SK-N-DZ (cell line): ENCODE measurements at regions not wholly inside any gene's neighbourhood (a gene's known extent, or its start where the extent isn't known, plus 50 kb on each side); places are given as distances from the start of the nearest gene placed in this dataset.
"Not testable (repeated sequence)": the region's sequence is repeated elsewhere in the genome, so short reads cannot be mapped to it uniquely, and the experiment has no call there.

Source experiments
- DNase-seq: peaks from one replicate; pipeline ENCODE4 v3.0.0-alpha.2; 2015; ENCODE audit warnings: low spot score

GRCh38 chr7:89771003-89771636, 383.1 kb upstream of the STEAP1 start:
- DNase-seq, result no peak

GRCh38 chr7:89772276-89772675, 382.0 kb upstream of the STEAP1 start:
- DNase-seq, result no peak

GRCh38 chr7:89773611-89774010, 380.7 kb upstream of the STEAP1 start:
- DNase-seq, result no peak

GRCh38 chr7:89775459-89775858, 378.8 kb upstream of the STEAP1 start:
- no peak for DNase-seq

- no peak for DNase-seq
These were observed 377.3 kb upstream of the STEAP1 start for GRCh38 chr7:89776980-89777379.

- DNase-seq, result no peak
These were observed 376.8 kb upstream of the STEAP1 start for GRCh38 chr7:89777499-89777898.

- no peak for DNase-seq
These were observed 374.0 kb upstream of the STEAP1 start for GRCh38 chr7:89780291-89780690.

GRCh38 chr7:89796481-89796880, 357.8 kb upstream of the STEAP1 start:
- no peak for DNase-seq

GRCh38 chr7:89797965-89798598, 356.2 kb upstream of the STEAP1 start:
- DNase-seq, result no peak

- DNase-seq, result no peak
These were observed 355.7 kb upstream of the STEAP1 start for GRCh38 chr7:89798599-89798996.

- DNase-seq, result no peak
These were observed 353.5 kb upstream of the STEAP1 start for GRCh38 chr7:89800761-89801160.

GRCh38 chr7:89809291-89809690, 345.0 kb upstream of the STEAP1 start:
- no peak for DNase-seq

- DNase-seq, result no peak
These were observed 341.2 kb upstream of the STEAP1 start for GRCh38 chr7:89813081-89813480.

GRCh38 chr7:89826121-89826520, 328.1 kb upstream of the STEAP1 start:
- no peak for DNase-seq

GRCh38 chr7:89826557-89826956, 327.7 kb upstream of the STEAP1 start:
- no peak for DNase-seq

GRCh38 chr7:89837515-89837914, 316.8 kb upstream of the STEAP1 start:
- DNase-seq, result no peak

GRCh38 chr7:89839329-89839728, 314.9 kb upstream of the STEAP1 start:
- no peak for DNase-seq

- DNase-seq, result no peak
These were observed 308.3 kb upstream of the STEAP1 start for GRCh38 chr7:89845952-89846351.

GRCh38 chr7:89849052-89849451, 305.2 kb upstream of the STEAP1 start:
- DNase-seq, result no peak

GRCh38 chr7:89857053-89857452, 297.2 kb upstream of the STEAP1 start:
- DNase-seq, result not testable (repeated sequence)

GRCh38 chr7:89857767-89858166, 296.5 kb upstream of the STEAP1 start:
- DNase-seq, result no peak

GRCh38 chr7:89887489-89887888, 266.8 kb upstream of the STEAP1 start:
- no peak for DNase-seq

- no peak for DNase-seq
These were observed 245.5 kb upstream of the STEAP1 start for GRCh38 chr7:89908736-89909135.

GRCh38 chr7:89914711-89915110, 239.6 kb upstream of the STEAP1 start:
- DNase-seq, result no peak
